Mucosa of rectum (tissue), 2 donors: ENCODE measurements at regions not wholly inside any gene's neighbourhood (a gene's known extent, or its start where the extent isn't known, plus 50 kb on each side); places are given as distances from the start of the nearest gene placed in this dataset.
"Not testable (repeated sequence)": the region's sequence is repeated elsewhere in the genome, so short reads cannot be mapped to it uniquely, and the experiment has no call there.

ENCODE experiments used
- H3K27ac ChIP-seq, 2 donors: one replicate each; pipeline ENCODE4 v1.7.0; 2013; ENCODE audit warnings: inconsistent platforms in 2 of 2, low read depth in 2 of 2, low read length in 2 of 2
- H3K27me3 ChIP-seq, 2 donors: one replicate each; pipeline ENCODE4 v1.7.0; 2013; ENCODE audit warnings: low read length in 2 of 2; ENCODE audit not compliant: control insufficient read depth in 2 of 2, insufficient read depth in 2 of 2
- H3K36me3 ChIP-seq, 2 donors: one replicate each; pipeline ENCODE4 v1.7.0; 2013; ENCODE audit warnings: low read length in 2 of 2; ENCODE audit not compliant: control insufficient read depth in 2 of 2, insufficient read depth in 2 of 2
- H3K4me1 ChIP-seq, 2 donors: one replicate each; pipeline ENCODE4 v1.7.0; 2013; ENCODE audit warnings: low read length in 2 of 2, mild to moderate bottlenecking in 1 of 2; ENCODE audit not compliant: control insufficient read depth in 2 of 2, insufficient read depth in 2 of 2
- H3K4me3 ChIP-seq, 2 donors: one replicate each; pipeline ENCODE4 v1.7.0; 2013; ENCODE audit warnings: low read length in 2 of 2
- H3K9ac ChIP-seq, 2 donors: one replicate each; pipeline ENCODE4 v1.7.0; 2013; ENCODE audit warnings: low read length in 2 of 2, low read depth in 1 of 2, mild to moderate bottlenecking in 1 of 2
- H3K9me3 ChIP-seq, 2 donors: one replicate each; pipeline ENCODE4 v1.7.0; 2013; ENCODE audit warnings: low read length in 2 of 2; ENCODE audit not compliant: control insufficient read depth in 2 of 2
- donor health status: healthy.
- donor health status: Normal muscosa, but diverticular disease.

- Histone ChIP-seq H3K4me3 (no peak overlapping the region), H3K9ac (no peak overlapping the region), H3K9me3 (no peaks in the 10 kb centered on the region), H3K27me3 (peaks cover 0 to 2% of the 10 kb centered on the region in 2 donors), H3K4me1 (no peaks in the 10 kb centered on the region), H3K36me3 (no peaks in the 10 kb centered on the region), H3K27ac (no peak overlapping the region)
Observed at GRCh38 chr2:134035605-134036370, 218.1 kb upstream of the MGAT5 start.

- Histone ChIP-seq H3K4me1 (no peaks in the 10 kb centered on the region), H3K27me3 (peaks cover 0 to 2% of the 10 kb centered on the region in 2 donors), H3K36me3 (no peaks in the 10 kb centered on the region), H3K9ac (no peak overlapping the region), H3K4me3 (no peak overlapping the region), H3K27ac (no peak overlapping the region), H3K9me3 (no peaks in the 10 kb centered on the region)
Observed at GRCh38 chr2:134039912-134040581, 213.8 kb upstream of the MGAT5 start.

- not testable (repeated sequence) for H3K9me3 ChIP-seq, H3K36me3 ChIP-seq, H3K27ac ChIP-seq, H3K4me1 ChIP-seq, H3K4me3 ChIP-seq, H3K9ac ChIP-seq, H3K27me3 ChIP-seq
Observed at GRCh38 chr2:134040626-134041172, 213.2 kb upstream of the MGAT5 start.

- Histone ChIP-seq H3K27ac (no peak overlapping the region), H3K9me3 (no peaks in the 10 kb centered on the region), H3K27me3 (no peaks in the 10 kb centered on the region), H3K9ac (no peak overlapping the region), H3K4me3 (no peak overlapping the region), H3K4me1 (no peaks in the 10 kb centered on the region), H3K36me3 (no peaks in the 10 kb centered on the region)
Observed at GRCh38 chr2:134041877-134042276, 212.0 kb upstream of the MGAT5 start.

GRCh38 chr2:134043028-134043427, 210.8 kb upstream of the MGAT5 start:
- H3K27ac ChIP-seq, H3K36me3 ChIP-seq, H3K9ac ChIP-seq, H3K4me3 ChIP-seq, H3K4me1 ChIP-seq, H3K27me3 ChIP-seq, H3K9me3 ChIP-seq: not testable (repeated sequence)

- H3K36me3 ChIP-seq, result no peaks in the 10 kb centered on the region
- H3K9me3 ChIP-seq, result no peaks in the 10 kb centered on the region
- no peak overlapping the region for H3K9ac ChIP-seq
- H3K4me3 ChIP-seq, result no peak overlapping the region
- no peak overlapping the region for H3K27ac ChIP-seq
- no peaks in the 10 kb centered on the region for H3K27me3 ChIP-seq
- H3K4me1 ChIP-seq, result no peaks in the 10 kb centered on the region
Observed at GRCh38 chr2:134052173-134052572, 201.7 kb upstream of the MGAT5 start.

- H3K27me3 ChIP-seq, result no peaks in the 10 kb centered on the region
- H3K9ac ChIP-seq, result no peak overlapping the region
- no peak overlapping the region for H3K4me3 ChIP-seq
- H3K4me1 ChIP-seq, result no peaks in the 10 kb centered on the region
- no peaks in the 10 kb centered on the region for H3K36me3 ChIP-seq
- no peak overlapping the region for H3K27ac ChIP-seq
- H3K9me3 ChIP-seq, result no peaks in the 10 kb centered on the region
Observed at GRCh38 chr2:134056173-134056572, 197.7 kb upstream of the MGAT5 start.

- H3K9ac ChIP-seq, H3K27me3 ChIP-seq, H3K9me3 ChIP-seq, H3K4me1 ChIP-seq, H3K27ac ChIP-seq, H3K36me3 ChIP-seq, H3K4me3 ChIP-seq: not testable (repeated sequence)
Observed at GRCh38 chr2:134061066-134061465, 192.8 kb upstream of the MGAT5 start.

GRCh38 chr2:134062235-134062634, 191.6 kb upstream of the MGAT5 start:
- not testable (repeated sequence) for H3K27ac ChIP-seq, H3K4me3 ChIP-seq, H3K4me1 ChIP-seq, H3K9ac ChIP-seq, H3K9me3 ChIP-seq, H3K36me3 ChIP-seq, H3K27me3 ChIP-seq

GRCh38 chr2:134063916-134064315, 190.0 kb upstream of the MGAT5 start:
- H3K9ac ChIP-seq, H3K27me3 ChIP-seq: not testable (repeated sequence)

More at GRCh38 chr2:134063916-134064315, 190.0 kb upstream of the MGAT5 start:
- not testable (repeated sequence) for H3K4me1 ChIP-seq, H3K9me3 ChIP-seq, H3K36me3 ChIP-seq, H3K27ac ChIP-seq, H3K4me3 ChIP-seq
